Naive B cell (primary cell): ENCODE measurements at regions not wholly inside any gene's neighbourhood (a gene's known extent, or its start where the extent isn't known, plus 50 kb on each side); places are given as distances from the start of the nearest gene placed in this dataset.

Experiments used
- ATAC-seq, 2 donors: fragments of 150-1000 bp; cut with Tn5 transposase; 2 replicates each; pipeline ENCODE4 v1.10.0; 2021; ENCODE audit warnings: low read depth in 2 of 2, mild to moderate bottlenecking in 2 of 2, moderate library complexity in 2 of 2
- DNase-seq: peaks from one replicate; pipeline ENCODE4 v3.0.0; 2022
- H3K27ac Mint-ChIP-seq, 6 donors: one replicate each; pipeline ENCODE4 v1.8.0; 2020 to 2022; ENCODE audit warnings: mild to moderate bottlenecking in 6 of 6, mixed read lengths in 6 of 6, moderate library complexity in 5 of 6, inconsistent platforms in 2 of 6
- H3K27me3 Mint-ChIP-seq, 3 donors: one replicate each; pipeline ENCODE4 v1.8.0; 2021 to 2022; ENCODE audit warnings: mixed read lengths in 3 of 3, mild to moderate bottlenecking in 1 of 3
- H3K36me3 Mint-ChIP-seq, 2 donors: one replicate each; pipeline ENCODE4 v1.8.0; 2020 to 2022; ENCODE audit warnings: mixed read lengths in 2 of 2, inconsistent platforms in 1 of 2, mild to moderate bottlenecking in 1 of 2
- H3K4me1 Mint-ChIP-seq, 3 donors: one replicate each; pipeline ENCODE4 v1.8.0; 2020 to 2022; ENCODE audit warnings: mixed read lengths in 3 of 3, inconsistent platforms in 1 of 3, mild to moderate bottlenecking in 1 of 3, moderate library complexity in 1 of 3
- H3K4me3 Mint-ChIP-seq, 8 donors: one replicate each; pipeline ENCODE4 v1.8.0; 2020 to 2022; ENCODE audit warnings: mild to moderate bottlenecking in 8 of 8, mixed read lengths in 8 of 8, moderate library complexity in 8 of 8, inconsistent platforms in 2 of 8
- H3K9me3 Mint-ChIP-seq, 7 donors: one replicate each; pipeline ENCODE4 v1.8.0; 2020 to 2022; ENCODE audit warnings: mixed read lengths in 7 of 7, mild to moderate bottlenecking in 5 of 7, inconsistent platforms in 2 of 7, moderate library complexity in 1 of 7

DNA sequence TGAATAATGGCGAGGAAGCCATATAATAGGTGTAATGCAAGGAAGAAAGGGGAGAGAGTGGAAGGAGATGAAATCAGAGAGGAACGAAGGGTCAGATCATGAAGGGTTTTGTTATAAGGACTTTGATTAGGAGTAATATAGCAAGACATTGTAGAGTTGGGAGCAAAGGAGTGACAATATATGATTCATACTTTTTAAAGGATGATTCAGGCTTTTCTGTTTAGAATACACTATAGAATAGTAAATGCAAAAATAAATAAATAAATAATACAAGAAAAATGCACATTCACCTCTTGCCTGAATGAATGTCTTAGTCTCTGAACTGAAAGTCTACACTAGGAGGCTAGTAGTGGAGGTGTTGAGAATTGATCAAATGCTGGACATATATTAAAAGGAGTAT lies 1524.4 kb upstream of the AGA start:
- Mint-ChIP-seq H3K4me1 (no peaks in the 10 kb centered on the region), H3K36me3 (no peaks in the 10 kb centered on the region), H3K9me3 (peaks cover 0 to 12% (median 5%) of the 10 kb centered on the region in 7 donors), H3K4me3 (no peak overlapping the region), H3K27me3 (no peaks in the 10 kb centered on the region), H3K27ac (no peak overlapping the region)
- ATAC-seq (no peak), DNase-seq (no peak)

DNA sequence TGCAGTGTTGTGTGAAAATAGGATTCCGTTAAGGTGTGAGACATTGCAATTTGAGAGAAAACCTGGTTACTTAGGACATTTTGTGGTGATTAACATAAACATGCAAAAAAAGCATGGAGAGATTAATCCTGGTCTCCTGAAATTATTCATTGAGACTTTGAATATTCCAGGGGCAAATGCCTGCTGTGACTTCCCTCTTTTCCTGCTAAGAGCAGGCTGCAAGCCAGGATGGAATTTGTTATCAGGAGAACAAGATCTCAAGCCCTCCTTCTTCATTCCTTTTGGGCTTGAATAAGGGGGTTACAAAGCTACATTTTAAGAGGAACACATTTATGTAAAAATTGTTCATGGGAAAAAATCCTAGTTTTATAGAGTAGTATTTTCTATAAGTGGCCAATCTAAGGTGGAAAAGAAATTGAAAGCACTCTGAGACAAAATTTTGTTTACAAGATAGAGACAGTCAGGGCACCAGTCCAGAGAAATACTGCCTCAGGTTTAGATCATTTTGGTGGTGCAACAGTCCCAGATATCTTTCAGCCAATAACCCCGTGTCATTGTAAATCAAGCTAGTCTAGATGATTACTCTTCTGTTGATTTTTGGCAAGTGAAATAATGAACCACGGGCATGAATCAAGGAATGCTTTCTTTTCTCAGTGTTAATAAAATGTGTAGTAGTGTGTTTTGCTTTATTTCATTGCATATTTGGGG lies 1528.3 kb upstream of the AGA start:
- peaks cover 0 to 10% (median 3%) of the 10 kb centered on the region in 7 donors for H3K9me3 Mint-ChIP-seq
- H3K4me1 Mint-ChIP-seq: no peaks in the 10 kb centered on the region

DNA sequence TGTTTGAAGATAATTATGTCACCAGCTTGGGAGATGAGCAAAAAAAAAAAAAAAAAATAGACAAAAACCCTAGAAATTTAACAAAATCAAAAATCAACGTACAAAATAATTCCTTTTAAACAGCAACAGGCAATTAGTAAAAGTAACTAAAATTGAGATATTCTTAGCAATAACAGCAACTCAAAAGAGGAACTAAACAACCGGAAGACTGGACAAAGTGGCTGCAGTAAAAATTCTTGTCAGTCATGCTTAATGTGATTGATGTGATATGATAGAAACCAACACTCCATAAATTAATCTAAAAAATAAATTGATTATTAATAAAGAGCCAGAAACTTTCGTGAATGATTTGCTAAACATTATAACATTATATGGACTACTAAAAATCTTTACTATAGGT lies 1534.6 kb upstream of the AGA start:
- ATAC-seq (no peak), DNase-seq (no peak)
- no peaks in the 10 kb centered on the region for H3K4me1 Mint-ChIP-seq
- H3K4me3 Mint-ChIP-seq: no peak overlapping the region
- no peak overlapping the region for H3K27ac Mint-ChIP-seq
- no peaks in the 10 kb centered on the region for H3K36me3 Mint-ChIP-seq
- H3K27me3 Mint-ChIP-seq: no peaks in the 10 kb centered on the region
- H3K9me3 Mint-ChIP-seq: peaks cover 0 to 2% (median 0%) of the 10 kb centered on the region in 7 donors

More for the DNA sequence above, 1528.3 kb upstream of the AGA start:
- H3K27ac Mint-ChIP-seq: no peak overlapping the region
- H3K4me3 Mint-ChIP-seq: no peak overlapping the region
- no peaks in the 10 kb centered on the region for H3K27me3 Mint-ChIP-seq
- no peaks in the 10 kb centered on the region for H3K36me3 Mint-ChIP-seq
- DNase-seq: no peak
- ATAC-seq: no peak

DNA sequence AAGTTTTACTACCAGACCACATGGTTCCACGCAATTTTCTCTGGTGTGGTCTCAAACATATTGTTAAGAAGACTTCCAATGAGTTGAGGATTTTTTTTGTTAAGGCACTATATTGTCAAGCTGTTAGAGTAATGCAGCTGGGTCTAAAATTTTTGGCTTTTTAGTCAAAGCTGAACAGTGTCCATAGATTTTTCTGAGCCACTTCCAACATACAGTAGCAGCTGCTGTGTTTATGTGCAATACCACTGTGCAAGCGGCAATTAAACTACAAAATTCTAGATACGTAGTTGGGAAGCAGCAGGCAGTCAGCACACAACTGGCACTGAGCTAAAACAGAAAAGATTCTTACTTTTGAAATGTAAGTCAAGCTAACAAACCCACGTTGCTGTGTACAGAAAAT lies 1551.1 kb upstream of the AGA start:
- Mint-ChIP-seq H3K27ac (no peak overlapping the region), H3K36me3 (no peaks in the 10 kb centered on the region), H3K9me3 (peaks cover 0 to 9% (median 3%) of the 10 kb centered on the region in 7 donors), H3K27me3 (no peaks in the 10 kb centered on the region), H3K4me1 (no peaks in the 10 kb centered on the region), H3K4me3 (no peak overlapping the region)
- no peak for DNase-seq
- no peak for ATAC-seq

DNA sequence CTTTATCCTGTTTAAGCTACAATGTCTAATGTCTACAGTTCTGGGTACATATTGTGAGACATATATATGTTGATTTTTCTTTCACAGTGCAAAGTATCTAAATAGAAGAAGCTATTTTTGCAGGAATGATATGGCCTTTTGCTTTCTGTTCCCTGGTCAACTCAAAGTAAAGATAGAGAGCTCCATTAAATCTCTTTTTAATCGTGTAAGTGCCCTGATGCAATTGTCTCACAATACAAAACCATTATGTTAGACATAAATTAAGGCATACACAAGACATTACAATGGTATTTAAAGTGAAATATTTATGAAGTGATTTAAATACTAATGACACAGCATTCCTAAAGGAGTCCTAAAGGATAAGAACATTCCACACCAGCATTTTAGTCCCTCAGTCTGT lies 1559.7 kb upstream of the AGA start:
- Mint-ChIP-seq H3K9me3 (peaks cover 0 to 5% (median 2%) of the 10 kb centered on the region in 7 donors), H3K27me3 (no peaks in the 10 kb centered on the region), H3K36me3 (no peaks in the 10 kb centered on the region), H3K4me1 (no peaks in the 10 kb centered on the region), H3K4me3 (no peak overlapping the region), H3K27ac (no peak overlapping the region)
- DNase-seq: no peak
- no peak for ATAC-seq

DNA sequence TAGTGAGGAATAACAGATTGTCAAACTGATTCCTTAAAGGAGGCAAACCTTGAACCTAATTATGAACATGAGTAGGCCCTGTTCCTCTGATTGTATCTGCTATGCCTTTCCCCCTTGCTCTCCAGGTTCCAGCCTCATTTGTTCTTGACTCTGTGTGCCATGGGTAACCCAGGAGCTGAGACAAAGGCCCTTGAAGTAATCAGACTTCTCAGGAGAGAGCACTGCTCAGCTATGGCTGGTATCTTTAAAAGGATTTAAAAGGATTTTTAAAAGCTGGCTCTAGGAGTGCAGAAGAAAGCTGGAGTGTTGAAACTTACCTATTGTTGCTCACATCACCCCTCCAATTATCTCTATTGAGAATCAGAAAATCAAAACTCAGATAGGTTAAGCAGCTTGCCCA lies 1565.5 kb upstream of the AGA start:
- H3K27me3 Mint-ChIP-seq: no peaks in the 10 kb centered on the region
- H3K9me3 Mint-ChIP-seq: peaks cover 0 to 5% (median 4%) of the 10 kb centered on the region in 7 donors
- no peak overlapping the region for H3K4me3 Mint-ChIP-seq
- H3K4me1 Mint-ChIP-seq: no peaks in the 10 kb centered on the region
- no peaks in the 10 kb centered on the region for H3K36me3 Mint-ChIP-seq
- no peak for DNase-seq
- ATAC-seq: no peak
- H3K27ac Mint-ChIP-seq: no peak overlapping the region

DNA sequence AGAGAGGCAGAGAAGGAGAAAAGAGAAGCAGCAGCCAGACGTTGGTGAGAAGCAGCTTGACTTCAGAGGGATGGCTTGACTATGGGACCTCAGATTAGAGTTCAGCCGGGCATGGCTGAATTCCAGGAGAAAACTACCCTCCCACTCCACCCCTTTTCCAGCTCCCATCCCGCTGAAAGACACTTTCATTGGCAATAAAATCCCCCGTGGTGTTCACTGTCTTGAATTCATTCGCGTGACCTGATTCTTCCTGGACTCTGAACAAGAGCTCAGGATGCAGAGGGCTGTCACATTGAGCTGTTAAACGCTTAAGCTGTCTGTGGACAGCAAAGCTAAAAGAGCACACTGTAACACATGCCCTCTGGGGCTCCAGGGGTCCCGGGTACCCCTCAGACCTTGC lies 1575.3 kb upstream of the AGA start:
- DNase-seq: no peak
- ATAC-seq: no peak
- Mint-ChIP-seq H3K36me3 (no peaks in the 10 kb centered on the region), H3K4me1 (no peaks in the 10 kb centered on the region), H3K27ac (no peak overlapping the region), H3K9me3 (peaks cover 0 to 9% (median 6%) of the 10 kb centered on the region in 7 donors), H3K4me3 (no peak overlapping the region), H3K27me3 (no peaks in the 10 kb centered on the region)

DNA sequence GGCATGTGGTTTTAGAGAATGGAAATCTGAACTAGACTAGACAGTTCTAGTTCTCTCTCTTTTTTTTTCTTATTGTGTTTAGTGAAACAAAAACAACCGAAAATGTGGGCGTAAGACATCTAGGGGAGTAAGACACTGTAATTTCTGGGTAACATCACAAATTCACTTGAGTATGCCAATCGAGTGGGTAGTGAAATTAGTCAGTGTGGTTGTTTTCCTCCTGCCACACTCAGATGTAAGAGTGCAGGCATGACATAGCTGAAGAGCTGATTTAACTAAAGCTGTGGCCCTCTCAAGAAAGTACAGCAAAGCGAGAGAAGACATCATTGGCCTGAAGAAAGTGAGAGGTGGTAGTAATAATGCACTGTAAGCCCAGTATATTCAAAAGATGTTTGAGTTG lies 1585.3 kb upstream of the AGA start:
- H3K4me3 Mint-ChIP-seq: no peak overlapping the region
- DNase-seq (no peak), ATAC-seq (no peak)
- no peaks in the 10 kb centered on the region for H3K27me3 Mint-ChIP-seq
- no peaks in the 10 kb centered on the region for H3K36me3 Mint-ChIP-seq
- peaks cover 0 to 24% (median 7%) of the 10 kb centered on the region in 7 donors for H3K9me3 Mint-ChIP-seq
- H3K4me1 Mint-ChIP-seq: no peaks in the 10 kb centered on the region
- no peak overlapping the region for H3K27ac Mint-ChIP-seq

DNA sequence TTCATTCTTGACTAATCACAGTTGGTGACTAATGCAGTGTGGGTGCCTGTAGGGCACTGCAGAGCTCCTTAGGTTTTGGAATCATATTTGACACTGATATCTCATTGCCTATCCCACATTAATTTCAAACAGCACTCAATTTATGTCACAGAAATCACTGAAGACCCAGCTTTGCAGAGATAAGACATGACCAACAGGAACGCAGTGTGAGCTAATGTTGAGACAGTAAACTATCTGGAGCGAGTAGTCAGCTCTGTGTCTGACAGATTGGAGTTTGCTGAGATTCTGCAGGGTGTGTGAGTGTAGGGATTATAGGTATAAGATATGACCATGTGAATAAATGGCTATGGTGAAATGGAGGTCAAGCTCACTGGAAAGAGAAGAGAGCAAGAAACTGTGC lies 1586.1 kb upstream of the AGA start:
- Mint-ChIP-seq H3K27me3 (no peaks in the 10 kb centered on the region), H3K4me1 (no peaks in the 10 kb centered on the region), H3K27ac (no peak overlapping the region), H3K9me3 (peaks cover 0 to 27% (median 8%) of the 10 kb centered on the region in 7 donors), H3K36me3 (no peaks in the 10 kb centered on the region), H3K4me3 (no peak overlapping the region)
- no peak for DNase-seq
- no peak for ATAC-seq

DNA sequence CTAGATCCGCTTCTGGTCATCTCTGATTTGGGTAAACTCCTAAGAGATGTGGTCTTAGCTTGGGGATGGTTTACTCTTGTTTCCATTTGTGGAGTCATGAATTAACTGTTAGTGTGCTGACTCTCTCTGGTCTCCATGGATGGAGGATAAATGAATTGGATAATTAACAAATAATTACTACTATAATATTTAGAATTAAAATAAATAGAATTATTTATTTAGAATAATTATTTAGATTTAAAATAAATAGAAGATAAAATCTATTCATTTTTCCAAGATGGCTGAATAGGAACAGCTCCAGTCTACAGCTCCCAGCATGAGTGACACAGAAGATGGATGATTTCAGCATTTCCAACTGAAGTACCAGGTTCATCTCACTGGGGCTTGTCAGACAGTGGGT lies 1587.4 kb upstream of the AGA start:
- H3K27me3 Mint-ChIP-seq: no peaks in the 10 kb centered on the region
- no peak overlapping the region for H3K27ac Mint-ChIP-seq
- H3K9me3 Mint-ChIP-seq: peaks cover 0 to 23% (median 9%) of the 10 kb centered on the region in 7 donors
- no peak overlapping the region for H3K4me3 Mint-ChIP-seq
- no peaks in the 10 kb centered on the region for H3K4me1 Mint-ChIP-seq
- DNase-seq (no peak), ATAC-seq (no peak)
- H3K36me3 Mint-ChIP-seq: no peaks in the 10 kb centered on the region

DNA sequence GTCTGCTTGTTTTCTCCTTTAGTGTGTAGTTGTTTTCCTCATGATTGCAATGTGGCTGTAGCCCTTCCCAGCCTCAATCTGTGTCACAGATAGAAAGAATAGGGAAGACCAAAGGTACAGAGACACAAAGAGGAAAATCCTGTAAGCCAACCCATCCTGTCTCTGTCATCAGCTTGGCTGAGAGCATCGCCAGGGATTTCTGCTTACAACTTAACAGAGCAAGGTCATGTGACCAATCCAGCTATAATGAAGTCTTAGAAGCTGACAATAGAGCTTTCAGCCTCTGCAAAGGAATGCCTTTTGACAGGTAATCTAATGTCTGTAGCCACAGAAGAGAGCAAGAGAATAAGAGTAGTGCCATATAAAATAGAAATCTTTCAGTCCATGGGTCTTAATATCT lies 1598.0 kb upstream of the AGA start:
- ATAC-seq (no peak), DNase-seq (no peak)
- Mint-ChIP-seq H3K36me3 (no peaks in the 10 kb centered on the region), H3K4me3 (no peak overlapping the region), H3K9me3 (peaks cover 0 to 8% (median 2%) of the 10 kb centered on the region in 7 donors), H3K27ac (no peak overlapping the region), H3K4me1 (no peaks in the 10 kb centered on the region), H3K27me3 (no peaks in the 10 kb centered on the region)

DNA sequence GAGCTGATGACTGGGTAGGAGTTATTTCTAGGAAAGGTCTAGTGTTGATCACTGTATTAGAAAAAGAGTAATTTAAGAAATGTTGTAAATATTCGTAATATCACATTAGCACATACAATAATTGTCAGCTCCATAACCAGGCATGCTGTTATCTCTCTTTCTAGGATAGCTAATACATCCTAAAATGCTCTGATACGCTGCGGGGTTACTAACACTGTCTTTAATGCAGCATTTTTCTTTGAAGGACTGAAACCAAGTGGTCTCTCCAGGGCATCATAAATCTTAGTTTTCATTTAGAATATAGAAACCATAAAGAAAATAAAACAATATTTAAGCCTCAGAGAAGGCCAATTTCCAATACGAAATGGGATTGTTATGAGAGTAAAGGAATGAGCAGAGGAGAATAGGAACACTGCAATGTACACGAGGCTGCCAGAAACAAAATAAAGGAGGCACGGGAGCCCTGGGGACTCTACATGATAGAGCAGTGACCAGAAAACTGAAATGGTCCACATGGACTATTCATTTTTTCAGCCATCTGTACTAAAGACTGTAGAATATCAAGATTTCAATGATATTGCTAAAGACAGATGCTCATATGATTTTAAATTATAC lies 1606.7 kb upstream of the AGA start:
- DNase-seq (no peak), ATAC-seq (no peak)
- no peak overlapping the region for H3K4me3 Mint-ChIP-seq
- H3K9me3 Mint-ChIP-seq: peaks cover 0 to 16% (median 2%) of the 10 kb centered on the region in 7 donors
- H3K36me3 Mint-ChIP-seq: no peaks in the 10 kb centered on the region
- no peak overlapping the region for H3K27ac Mint-ChIP-seq
- H3K27me3 Mint-ChIP-seq: no peaks in the 10 kb centered on the region
- no peaks in the 10 kb centered on the region for H3K4me1 Mint-ChIP-seq

DNA sequence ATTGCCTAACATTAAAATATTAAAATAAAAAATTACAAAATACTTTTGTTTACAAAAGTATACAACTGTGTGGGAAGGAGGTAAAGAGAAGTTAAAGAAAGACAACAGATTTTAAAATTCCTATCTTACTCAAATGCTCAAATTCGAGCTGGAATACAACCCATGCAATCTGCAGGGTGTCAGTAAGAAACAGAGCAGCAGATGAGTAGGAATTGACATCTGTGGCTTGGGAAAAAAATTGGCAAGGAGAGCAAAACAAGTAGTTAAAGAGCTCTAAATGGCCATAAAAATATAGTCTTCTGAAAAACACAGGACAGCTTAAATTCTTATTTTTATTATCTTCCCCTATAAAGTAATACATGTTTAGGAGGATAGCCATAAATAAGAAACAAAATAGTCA lies 1609.0 kb upstream of the AGA start:
- no peak overlapping the region for H3K27ac Mint-ChIP-seq
- no peaks in the 10 kb centered on the region for H3K27me3 Mint-ChIP-seq
- no peak for ATAC-seq
- no peak overlapping the region for H3K4me3 Mint-ChIP-seq
- peaks cover 0 to 10% (median 2%) of the 10 kb centered on the region in 7 donors for H3K9me3 Mint-ChIP-seq
- H3K36me3 Mint-ChIP-seq: no peaks in the 10 kb centered on the region
- DNase-seq: no peak
- no peaks in the 10 kb centered on the region for H3K4me1 Mint-ChIP-seq

DNA sequence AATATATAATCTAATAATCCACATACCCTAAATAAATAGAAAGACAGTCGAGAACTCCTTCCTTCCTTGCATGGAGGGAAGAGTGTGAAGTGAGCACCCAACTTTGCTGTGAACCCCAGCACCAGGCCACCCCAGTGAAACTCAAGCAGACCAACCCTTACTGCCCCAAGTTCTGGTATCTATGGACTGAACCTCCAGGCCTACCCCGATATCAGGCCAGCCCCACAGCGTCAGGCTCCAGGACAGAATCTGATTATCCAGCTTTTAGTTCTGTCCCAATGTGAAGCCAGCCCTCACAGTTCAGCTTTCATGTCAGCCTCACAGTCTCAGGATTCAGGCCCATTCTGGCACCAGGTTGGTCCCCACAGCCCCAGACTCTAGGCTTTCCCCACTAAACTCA lies 1617.2 kb upstream of the AGA start:
- Mint-ChIP-seq H3K4me1 (no peaks in the 10 kb centered on the region), H3K4me3 (no peak overlapping the region), H3K27ac (no peak overlapping the region), H3K27me3 (no peaks in the 10 kb centered on the region), H3K36me3 (no peaks in the 10 kb centered on the region), H3K9me3 (peaks cover 0 to 7% (median 2%) of the 10 kb centered on the region in 7 donors)
- ATAC-seq (no peak), DNase-seq (no peak)
